ENCODE measurements at regions not wholly inside any gene's neighbourhood (a gene's known extent, or its start where the extent isn't known, plus 50 kb on each side); places are given as distances from the start of the nearest gene placed in this dataset.
"Not testable (repeated sequence)": the region's sequence is repeated elsewhere in the genome, so short reads cannot be mapped to it uniquely, and the experiment has no call there.

- no peak for TF ChIP-seq Cebpa-rat (IDR thresholded peaks at IDR 0.05)
- Histone ChIP-seq H3K36me3 (no peaks in the 10 kb centered on the region), H3K4me3 (no peak overlapping the region), H3K9me3 (peaks cover 20% of the 10 kb centered on the region), H3K4me1 (no peaks in the 10 kb centered on the region), H3K27ac (no peak overlapping the region), H3K9ac (no peak overlapping the region), H3K27me3 (peaks cover 80% of the 10 kb centered on the region), H3K4me2 (no peak overlapping the region), H4K20me1 (no peaks in the 10 kb centered on the region)
Observed at GRCh38 chrX:26822448-26822847, 606.5 kb downstream of the MAGEB5 start.

GRCh38 chrX:26789751-26790150 lies 573.8 kb downstream of the MAGEB5 start:
- Histone ChIP-seq H3K4me1 (no peaks in the 10 kb centered on the region), H3K36me3 (no peaks in the 10 kb centered on the region), H3K4me3 (no peak overlapping the region), H3K27me3 (peaks cover 70% of the 10 kb centered on the region), H4K20me1 (no peaks in the 10 kb centered on the region), H3K4me2 (no peak overlapping the region), H3K27ac (no peak overlapping the region), H3K9me3 (no peaks in the 10 kb centered on the region), H3K9ac (no peak overlapping the region)
- no peak for TF ChIP-seq Cebpa-rat (IDR thresholded peaks at IDR 0.05)

GRCh38 chrX:26788402-26788998 lies 572.5 kb downstream of the MAGEB5 start:
- no peaks in the 10 kb centered on the region for H3K9me3 ChIP-seq
- TF ChIP-seq Cebpa-rat (IDR thresholded peaks at IDR 0.05), result no peak
- H3K27me3 ChIP-seq, result peaks cover 73% of the 10 kb centered on the region
- no peak overlapping the region for H3K9ac ChIP-seq
- H3K36me3 ChIP-seq, result no peaks in the 10 kb centered on the region
- H3K4me2 ChIP-seq, result no peak overlapping the region
- no peaks in the 10 kb centered on the region for H4K20me1 ChIP-seq
- H3K27ac ChIP-seq, result no peak overlapping the region
- H3K4me1 ChIP-seq, result no peaks in the 10 kb centered on the region
- no peak overlapping the region for H3K4me3 ChIP-seq

- H3K9ac ChIP-seq, result no peak overlapping the region
- H3K4me2 ChIP-seq, result no peak overlapping the region
- peaks cover 46% of the 10 kb centered on the region for H3K27me3 ChIP-seq
- H3K4me3 ChIP-seq, result no peak overlapping the region
- no peaks in the 10 kb centered on the region for H3K36me3 ChIP-seq
- no peaks in the 10 kb centered on the region for H4K20me1 ChIP-seq
- peaks cover 5% of the 10 kb centered on the region for H3K9me3 ChIP-seq
- no peak for TF ChIP-seq Cebpa-rat (IDR thresholded peaks at IDR 0.05)
- H3K4me1 ChIP-seq, result no peaks in the 10 kb centered on the region
- H3K27ac ChIP-seq, result no peak overlapping the region
Observed at GRCh38 chrX:26783512-26784225, 567.7 kb downstream of the MAGEB5 start.

- Histone ChIP-seq H3K27me3 (peaks cover 20% of the 10 kb centered on the region; the same call in 1 of the 2 replicates), H4K20me1 (no peaks in the 10 kb centered on the region), H3K4me3 (no peak overlapping the region), H3K4me2 (no peak overlapping the region), H3K36me3 (no peaks in the 10 kb centered on the region), H3K9me3 (peaks cover 40% of the 10 kb centered on the region), H3K27ac (no peak overlapping the region), H3K4me1 (no peaks in the 10 kb centered on the region), H3K9ac (no peak overlapping the region)
- TF ChIP-seq Cebpa-rat (IDR thresholded peaks at IDR 0.05), result no peak
Observed at GRCh38 chrX:26778320-26778888, 562.4 kb downstream of the MAGEB5 start.

- H3K4me2 ChIP-seq, result no peak overlapping the region
- no peak overlapping the region for H3K9ac ChIP-seq
- H3K27me3 ChIP-seq, result peaks cover 58% of the 10 kb centered on the region
- no peak overlapping the region for H3K27ac ChIP-seq
- H3K4me1 ChIP-seq, result no peaks in the 10 kb centered on the region
- no peaks in the 10 kb centered on the region for H4K20me1 ChIP-seq
- H3K9me3 ChIP-seq, result no peaks in the 10 kb centered on the region
- no peak overlapping the region for H3K4me3 ChIP-seq
- TF ChIP-seq Cebpa-rat (IDR thresholded peaks at IDR 0.05), result no peak
- H3K36me3 ChIP-seq, result no peaks in the 10 kb centered on the region
Observed at GRCh38 chrX:26762253-26762652, 546.3 kb downstream of the MAGEB5 start.

- H3K9ac ChIP-seq, H3K9me3 ChIP-seq, H3K36me3 ChIP-seq, H4K20me1 ChIP-seq, H3K4me1 ChIP-seq, H3K4me3 ChIP-seq, H3K4me2 ChIP-seq, H3K27ac ChIP-seq: not testable (repeated sequence)
- H3K27me3 ChIP-seq, result peaks cover 81% of the 10 kb centered on the region
Observed at GRCh38 chrX:26755760-26756159, 539.8 kb downstream of the MAGEB5 start.

- no peak overlapping the region for H3K4me3 ChIP-seq
- no peaks in the 10 kb centered on the region for H3K36me3 ChIP-seq
- H3K9me3 ChIP-seq, result 0 out of 2 replicates have a peak, but pooled peaks cover 6% of the 10 kb centered on the region
- H3K27ac ChIP-seq, result no peak overlapping the region
- no peak overlapping the region for H3K4me2 ChIP-seq
- peaks cover 79% of the 10 kb centered on the region for H3K27me3 ChIP-seq
- no peak for TF ChIP-seq Cebpa-rat (IDR thresholded peaks at IDR 0.05)
- no peaks in the 10 kb centered on the region for H4K20me1 ChIP-seq
- peaks cover 10% of the 10 kb centered on the region for H3K4me1 ChIP-seq
- no peak overlapping the region for H3K9ac ChIP-seq
Observed at GRCh38 chrX:26747877-26748276, 531.9 kb downstream of the MAGEB5 start.

- H3K4me1 ChIP-seq, result no peaks in the 10 kb centered on the region
- no peak overlapping the region for H3K27ac ChIP-seq
- no peak overlapping the region for H3K9ac ChIP-seq
- H4K20me1 ChIP-seq, result no peaks in the 10 kb centered on the region
- H3K36me3 ChIP-seq, result no peaks in the 10 kb centered on the region
- no peak overlapping the region for H3K4me2 ChIP-seq
- no peak overlapping the region for H3K4me3 ChIP-seq
- H3K9me3 ChIP-seq, result no peaks in the 10 kb centered on the region
- H3K27me3 ChIP-seq, result peaks cover 27% of the 10 kb centered on the region
- TF ChIP-seq Cebpa-rat (IDR thresholded peaks at IDR 0.05), result no peak
Observed at GRCh38 chrX:26722666-26723428, 506.9 kb downstream of the MAGEB5 start.

- Histone ChIP-seq H4K20me1 (no peaks in the 10 kb centered on the region), H3K9me3 (no peaks in the 10 kb centered on the region), H3K36me3 (no peaks in the 10 kb centered on the region), H3K27me3 (peaks cover 55% of the 10 kb centered on the region), H3K4me3 (no peak overlapping the region), H3K27ac (no peak overlapping the region), H3K9ac (no peak overlapping the region), H3K4me1 (no peaks in the 10 kb centered on the region), H3K4me2 (no peak overlapping the region)
- TF ChIP-seq Cebpa-rat (IDR thresholded peaks at IDR 0.05), result no peak
Observed at GRCh38 chrX:26672571-26672970, 456.6 kb downstream of the MAGEB5 start.

All from BLaER1 (cell line).